ENCODE measurements at regions not wholly inside any gene's neighbourhood (a gene's known extent, or its start where the extent isn't known, plus 50 kb on each side); places are given as distances from the start of the nearest gene placed in this dataset.

GRCh38 chr1:224486801-224487583, 52.4 kb upstream of the WDR26 start:
- Mint-ChIP-seq H3K4me3 (no peak overlapping the region), H3K4me1 (ENCODE audit: low read depth in 2 of 2) (peaks cover 10 to 18% of the 10 kb centered on the region in 2 donors), H3K36me3 (no peaks in the 10 kb centered on the region), H3K27me3 (peaks cover 0 to 6% of the 10 kb centered on the region in 2 donors), H3K9me3 (no peaks in the 10 kb centered on the region), H3K27ac (no peak overlapping the region)
- DNase-seq (ENCODE audit: low spot score), result no peak
- ATAC-seq, result no peak

GRCh38 chr1:224488806-224489499, 54.4 kb upstream of the WDR26 start:
- DNase-seq (ENCODE audit: low spot score) (no peak), ATAC-seq (peak; percentile 62 to 68)
- H3K4me1 Mint-ChIP-seq (ENCODE audit: low read depth in 2 of 2), result peaks cover 10 to 18% of the 10 kb centered on the region in 2 donors
- no peaks in the 10 kb centered on the region for H3K36me3 Mint-ChIP-seq
- no peaks in the 10 kb centered on the region for H3K9me3 Mint-ChIP-seq
- peak overlapping the region; percentile 17 to 40 for H3K27ac Mint-ChIP-seq
- H3K4me3 Mint-ChIP-seq, result peak overlapping the region; percentile 63
- peaks cover 0 to 6% of the 10 kb centered on the region in 2 donors for H3K27me3 Mint-ChIP-seq

GRCh38 chr1:224489534-224490365, 55.2 kb upstream of the WDR26 start:
- DNase-seq (ENCODE audit: low spot score) (no peak), ATAC-seq (no peak)
- Mint-ChIP-seq H3K4me3 (peak overlapping the region; percentile 63), H3K36me3 (no peaks in the 10 kb centered on the region), H3K4me1 (ENCODE audit: low read depth in 2 of 2) (peaks cover 10 to 18% of the 10 kb centered on the region in 2 donors), H3K27me3 (peaks cover 0 to 6% of the 10 kb centered on the region in 2 donors), H3K9me3 (no peaks in the 10 kb centered on the region), H3K27ac (peak overlapping the region; percentile 17 to 40)

GRCh38 chr1:224490549-224491537, 56.2 kb upstream of the WDR26 start:
- no peak for ATAC-seq
- Mint-ChIP-seq H3K9me3 (no peaks in the 10 kb centered on the region), H3K4me1 (ENCODE audit: low read depth in 2 of 2) (peaks cover 16 to 24% of the 10 kb centered on the region in 2 donors), H3K27me3 (peaks cover 0 to 6% of the 10 kb centered on the region in 2 donors), H3K27ac (no peak overlapping the region), H3K36me3 (no peaks in the 10 kb centered on the region), H3K4me3 (no peak overlapping the region)
- no peak for DNase-seq (ENCODE audit: low spot score)

- peaks cover 0 to 6% of the 10 kb centered on the region in 2 donors for H3K27me3 Mint-ChIP-seq
- H3K27ac Mint-ChIP-seq, result no peak overlapping the region
- no peak for ATAC-seq
Measured at GRCh38 chr1:224492015-224492414, 57.4 kb upstream of the WDR26 start.

GRCh38 chr1:224492632-224493031, 58.0 kb upstream of the WDR26 start:
- DNase-seq (ENCODE audit: low spot score) (no peak), ATAC-seq (no peak)
- Mint-ChIP-seq H3K27ac (peak overlapping the region in 1 of 2 donors; percentile 56), H3K4me1 (ENCODE audit: low read depth in 2 of 2) (peaks cover 27 to 37% of the 10 kb centered on the region in 2 donors), H3K27me3 (peaks cover 0 to 6% of the 10 kb centered on the region in 2 donors), H3K9me3 (no peaks in the 10 kb centered on the region), H3K4me3 (no peak overlapping the region), H3K36me3 (peaks cover 8% of the 10 kb centered on the region)

More at GRCh38 chr1:224492015-224492414, 57.4 kb upstream of the WDR26 start:
- H3K36me3 Mint-ChIP-seq, result peaks cover 6% of the 10 kb centered on the region
- H3K9me3 Mint-ChIP-seq, result no peaks in the 10 kb centered on the region
- DNase-seq (ENCODE audit: low spot score), result no peak
- H3K4me3 Mint-ChIP-seq, result no peak overlapping the region
- H3K4me1 Mint-ChIP-seq (ENCODE audit: low read depth in 2 of 2), result peaks cover 21 to 31% of the 10 kb centered on the region in 2 donors

GRCh38 chr1:224493269-224493668, 58.7 kb upstream of the WDR26 start:
- H3K27me3 Mint-ChIP-seq, result peaks cover 0 to 6% of the 10 kb centered on the region in 2 donors
- H3K4me1 Mint-ChIP-seq (ENCODE audit: low read depth in 2 of 2), result peaks cover 34 to 43% of the 10 kb centered on the region in 2 donors

GRCh38 chr1:224494343-224494742, 59.7 kb upstream of the WDR26 start:
- ATAC-seq, result no peak
- peaks cover 10% of the 10 kb centered on the region for H3K36me3 Mint-ChIP-seq
- DNase-seq (ENCODE audit: low spot score), result no peak
- H3K4me3 Mint-ChIP-seq, result no peak overlapping the region
- H3K4me1 Mint-ChIP-seq (ENCODE audit: low read depth in 2 of 2), result peaks cover 35 to 44% of the 10 kb centered on the region in 2 donors
- H3K27ac Mint-ChIP-seq, result peak overlapping the region in 1 of 2 donors; percentile 98
- H3K27me3 Mint-ChIP-seq, result no peaks in the 10 kb centered on the region
- H3K9me3 Mint-ChIP-seq, result no peaks in the 10 kb centered on the region

More at GRCh38 chr1:224493269-224493668, 58.7 kb upstream of the WDR26 start:
- ATAC-seq (no peak), DNase-seq (ENCODE audit: low spot score) (no peak)
- Mint-ChIP-seq H3K4me3 (no peak overlapping the region), H3K27ac (no peak overlapping the region), H3K9me3 (no peaks in the 10 kb centered on the region), H3K36me3 (peaks cover 10% of the 10 kb centered on the region)

GRCh38 chr1:224495866-224496265, 61.3 kb upstream of the WDR26 start:
- Mint-ChIP-seq H3K9me3 (no peaks in the 10 kb centered on the region), H3K36me3 (peaks cover 10% of the 10 kb centered on the region), H3K4me1 (ENCODE audit: low read depth in 2 of 2) (peaks cover 37 to 38% of the 10 kb centered on the region in 2 donors), H3K27me3 (no peaks in the 10 kb centered on the region), H3K27ac (peak overlapping the region in 1 of 2 donors; percentile 98), H3K4me3 (no peak overlapping the region)
- ATAC-seq (no peak), DNase-seq (ENCODE audit: low spot score) (no peak)

GRCh38 chr1:224496826-224497225, 62.2 kb upstream of the WDR26 start:
- no peaks in the 10 kb centered on the region for H3K27me3 Mint-ChIP-seq
- H3K4me3 Mint-ChIP-seq, result peak overlapping the region; percentile 87
- H3K9me3 Mint-ChIP-seq, result no peaks in the 10 kb centered on the region
- ATAC-seq, result no peak
- H3K36me3 Mint-ChIP-seq, result peaks cover 10% of the 10 kb centered on the region
- H3K27ac Mint-ChIP-seq, result peak overlapping the region; percentile 94 to 98
- peaks cover 37 to 43% of the 10 kb centered on the region in 2 donors for H3K4me1 Mint-ChIP-seq (ENCODE audit: low read depth in 2 of 2)
- no peak for DNase-seq (ENCODE audit: low spot score)

- Mint-ChIP-seq H3K4me3 (peak overlapping the region; percentile 87), H3K9me3 (no peaks in the 10 kb centered on the region), H3K36me3 (peaks cover 10% of the 10 kb centered on the region), H3K4me1 (ENCODE audit: low read depth in 2 of 2) (peaks cover 44 to 49% of the 10 kb centered on the region in 2 donors), H3K27me3 (no peaks in the 10 kb centered on the region), H3K27ac (peak overlapping the region; percentile 94 to 98)
- ATAC-seq (peak; percentile 98), DNase-seq (ENCODE audit: low spot score) (peak; percentile 86)
Measured at GRCh38 chr1:224497714-224498573, 63.3 kb upstream of the WDR26 start.

All from natural killer cell treated with Interleukin-12 subunit alpha and Interleukin-12 subunit beta and Interleukin-15 and Interleukin-18, amount 100 ng/mL, for 72 hours (primary cell).